HG02884 (cell line): ENCODE measurements at regions not wholly inside any gene's neighbourhood (a gene's known extent, or its start where the extent isn't known, plus 50 kb on each side); places are given as distances from the start of the nearest gene placed in this dataset.
"Not testable (repeated sequence)": the region's sequence is repeated elsewhere in the genome, so short reads cannot be mapped to it uniquely, and the experiment has no call there.

Experiments used
- ATAC-seq: cut with Tn5 transposase; IDR thresholded peaks from one replicate; pipeline ENCODE4 v1.9.1; 2021; ENCODE audit warnings: mild to moderate bottlenecking, moderate library complexity; ENCODE audit not compliant: unreplicated experiment

DNA sequence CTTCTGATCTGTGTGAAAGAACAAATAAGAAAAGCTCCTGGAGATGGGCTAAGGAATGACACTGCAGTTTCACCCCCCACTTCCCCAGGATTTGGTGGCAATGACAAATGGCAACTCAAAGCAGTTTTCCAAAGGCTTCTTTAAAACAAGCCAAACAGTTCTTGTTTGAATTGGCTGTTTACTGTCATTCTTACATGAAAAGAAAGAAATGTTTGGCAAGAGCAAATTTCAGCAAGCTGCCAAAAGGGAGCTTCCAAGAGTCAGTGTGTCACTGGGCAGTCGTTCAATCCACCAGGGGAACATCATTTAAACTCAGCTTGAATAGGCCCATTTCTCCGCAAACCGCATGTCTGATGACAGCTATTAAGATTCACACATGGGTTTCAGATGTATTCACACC is 119.0 kb upstream of the RHOBTB1 start:
- ATAC-seq, result no peak

DNA sequence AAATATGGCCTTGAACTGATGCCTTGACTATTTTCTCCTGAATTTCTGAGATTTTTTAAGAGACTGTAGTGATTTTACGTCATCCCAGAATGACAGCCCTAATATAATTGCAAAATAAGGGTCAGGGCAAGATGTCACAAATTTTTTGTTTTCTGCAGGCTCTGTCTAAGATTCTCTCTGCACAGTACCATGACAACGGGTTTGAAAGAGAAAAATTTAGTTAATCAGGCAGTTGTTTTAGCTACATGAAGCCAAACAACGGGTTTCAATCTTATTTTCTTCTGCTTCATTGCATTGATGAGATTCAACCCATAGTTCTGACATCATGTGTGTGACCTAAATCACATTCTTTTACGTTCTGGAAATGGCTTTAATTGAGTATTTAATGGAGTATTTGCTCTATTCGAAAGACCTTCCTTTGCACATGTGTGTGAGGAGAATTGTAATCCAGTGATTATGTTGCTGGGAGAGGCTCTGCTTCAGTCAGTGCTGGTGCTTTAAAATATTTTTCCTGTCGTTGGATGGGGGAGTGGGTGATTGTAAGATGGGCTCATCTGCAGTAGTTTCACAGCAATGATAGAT is 118.0 kb upstream of the RHOBTB1 start:
- no peak for ATAC-seq

DNA sequence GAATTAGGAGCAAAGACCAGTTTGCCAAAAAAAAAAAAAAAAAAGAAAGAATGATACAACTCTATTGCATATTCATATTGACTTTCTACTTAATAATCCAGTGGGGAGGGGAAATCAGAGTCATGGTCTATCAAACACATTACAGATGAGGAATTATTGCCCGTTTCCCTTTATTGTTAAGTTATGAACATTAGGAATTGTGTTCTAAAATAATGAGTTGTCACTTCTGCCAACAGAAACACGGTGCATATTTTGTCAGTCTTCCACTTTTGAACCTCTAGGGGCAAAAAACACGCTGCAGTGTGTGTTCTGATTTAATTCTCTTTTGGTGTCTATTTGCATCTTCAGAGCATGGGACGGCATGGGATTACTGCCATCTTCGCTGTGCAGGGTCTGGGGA is 115.7 kb upstream of the RHOBTB1 start:
- no peak for ATAC-seq

DNA sequence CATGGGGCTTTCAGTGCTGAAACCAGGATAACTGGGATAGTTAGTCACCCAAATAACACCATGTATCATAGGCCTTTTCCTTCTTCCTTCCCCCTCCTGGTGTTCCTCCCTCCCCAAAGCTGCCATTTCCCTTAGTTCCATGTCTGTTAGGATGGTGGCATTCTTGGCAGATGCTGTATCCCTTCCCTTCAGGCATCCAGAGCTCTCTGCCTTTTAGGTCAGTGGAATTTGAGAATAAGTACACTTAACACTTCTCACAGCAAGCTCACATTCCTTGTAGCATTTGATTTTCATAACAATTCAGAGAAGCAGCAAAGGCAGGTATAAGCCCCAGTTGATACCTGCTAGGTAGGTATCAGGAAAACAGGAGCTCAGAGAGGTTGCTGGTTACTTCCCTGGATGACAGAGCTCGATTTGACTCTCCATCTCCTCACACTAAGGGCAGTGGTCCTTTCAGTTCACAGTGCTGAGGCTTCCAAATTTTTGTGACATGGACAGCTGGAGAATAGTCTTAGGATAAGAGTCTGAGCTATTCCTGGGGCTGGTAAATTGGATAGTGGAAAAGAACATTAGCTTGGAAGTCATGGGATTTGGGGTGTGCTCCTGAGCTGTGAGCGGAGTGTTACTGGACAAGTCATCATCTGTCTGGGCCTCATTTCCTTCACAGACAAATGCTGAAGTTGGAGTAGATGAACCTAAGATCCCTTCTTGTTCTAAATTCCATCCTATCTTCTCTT is 108.7 kb upstream of the RHOBTB1 start:
- no peak for ATAC-seq

DNA sequence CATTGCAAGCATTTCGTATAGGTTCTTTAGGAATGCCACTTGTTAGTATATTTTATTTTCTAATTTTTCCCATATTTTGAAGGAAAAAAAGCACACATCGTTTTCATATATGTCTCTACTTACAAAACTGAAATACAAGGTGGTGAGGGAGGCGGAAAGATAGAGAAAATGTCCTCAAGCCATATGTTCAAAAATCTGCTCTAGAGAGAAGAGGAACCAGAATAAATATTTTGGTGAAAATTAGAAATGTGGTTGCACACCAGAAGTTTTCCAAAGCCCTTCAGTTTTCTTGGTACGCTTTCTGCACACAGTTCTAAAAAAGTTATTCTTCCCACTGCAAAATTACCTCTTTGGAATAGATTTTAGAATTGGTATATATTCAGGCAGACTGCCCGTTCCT is 107.4 kb upstream of the RHOBTB1 start:
- ATAC-seq, result no peak

DNA sequence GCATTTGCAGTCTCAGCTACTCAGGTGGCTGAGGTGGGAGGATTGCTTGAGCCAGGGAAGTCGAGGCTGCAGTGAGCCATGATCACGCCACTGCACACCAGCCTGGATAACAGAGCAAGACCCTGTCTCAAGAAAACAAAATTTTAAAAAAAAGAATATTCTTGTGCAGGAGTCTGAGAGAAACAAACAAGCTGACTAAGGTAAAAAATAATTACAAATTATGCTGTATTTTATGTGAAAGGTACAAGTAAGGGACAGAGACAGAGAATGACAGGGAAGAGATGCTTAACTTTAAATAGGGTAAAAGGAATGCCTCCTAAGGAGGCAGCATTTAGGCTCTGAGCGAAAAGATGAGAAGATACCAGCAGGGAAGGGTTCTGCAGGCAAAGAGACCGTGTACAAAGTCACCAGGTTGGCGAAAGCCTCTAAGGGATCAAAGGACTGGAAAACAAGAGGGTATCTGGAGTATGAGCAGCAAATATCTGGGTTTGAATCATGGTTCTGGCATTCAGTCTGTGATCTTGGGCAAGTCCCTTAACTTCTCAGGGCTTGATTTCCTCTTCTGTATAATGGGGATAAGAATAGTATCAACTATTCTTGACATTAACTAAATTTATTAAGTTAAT is 106.2 kb upstream of the RHOBTB1 start:
- no peak for ATAC-seq

DNA sequence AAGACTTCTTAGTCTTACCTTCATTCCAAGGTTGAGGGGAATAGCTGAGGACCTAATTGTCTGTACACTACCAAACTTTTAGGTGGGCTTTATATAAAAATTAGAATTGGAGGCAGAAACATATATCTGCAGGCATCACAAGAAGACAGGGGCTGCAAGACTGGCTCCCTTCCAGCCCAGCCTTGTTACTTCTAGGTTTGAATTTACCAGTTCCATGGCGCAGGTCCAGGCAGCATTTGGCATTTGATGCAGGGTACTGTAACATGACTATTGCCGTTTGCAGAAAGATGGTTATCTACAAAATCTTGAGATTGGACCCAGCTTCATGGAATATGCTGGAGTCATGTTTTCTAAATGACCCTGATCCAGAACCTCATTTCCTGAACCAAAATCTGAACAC is 105.4 kb upstream of the RHOBTB1 start:
- no peak for ATAC-seq

DNA sequence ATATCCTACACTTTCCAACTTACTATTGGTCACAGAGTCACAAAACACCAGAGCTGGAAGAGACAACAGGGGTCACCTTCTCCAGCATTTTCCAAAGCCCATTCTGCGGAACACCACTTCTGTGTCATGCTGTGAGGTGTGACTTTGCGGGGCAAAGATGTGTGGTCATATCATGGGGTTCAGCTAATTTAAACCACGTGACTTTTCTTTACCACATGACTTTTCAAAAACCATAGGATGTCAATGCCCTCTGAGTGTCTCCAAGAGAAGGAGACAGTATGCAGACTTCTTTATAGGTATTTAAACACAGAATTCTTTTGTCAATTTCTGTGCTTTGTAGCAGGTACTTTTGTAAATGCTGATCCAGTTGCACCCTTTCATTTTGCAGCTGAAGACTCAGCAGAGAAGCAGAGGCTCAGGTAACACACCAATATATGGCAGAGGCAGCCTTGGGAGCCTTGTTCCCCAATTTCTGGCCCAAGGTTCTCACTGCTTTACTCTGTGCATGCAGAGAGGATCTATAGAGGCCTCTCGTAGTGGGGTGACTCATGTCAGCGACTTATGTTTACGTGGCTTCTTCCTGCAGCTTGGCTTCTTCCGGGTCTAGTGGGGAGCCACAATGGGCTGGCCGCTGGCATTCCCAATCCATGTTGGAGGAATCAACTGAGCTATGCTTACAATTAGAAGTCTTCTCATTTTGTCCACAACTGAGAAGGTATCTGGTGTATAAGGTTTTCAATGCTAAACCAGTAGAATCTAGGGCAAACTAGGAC is 104.0 kb upstream of the RHOBTB1 start:
- no peak for ATAC-seq

DNA sequence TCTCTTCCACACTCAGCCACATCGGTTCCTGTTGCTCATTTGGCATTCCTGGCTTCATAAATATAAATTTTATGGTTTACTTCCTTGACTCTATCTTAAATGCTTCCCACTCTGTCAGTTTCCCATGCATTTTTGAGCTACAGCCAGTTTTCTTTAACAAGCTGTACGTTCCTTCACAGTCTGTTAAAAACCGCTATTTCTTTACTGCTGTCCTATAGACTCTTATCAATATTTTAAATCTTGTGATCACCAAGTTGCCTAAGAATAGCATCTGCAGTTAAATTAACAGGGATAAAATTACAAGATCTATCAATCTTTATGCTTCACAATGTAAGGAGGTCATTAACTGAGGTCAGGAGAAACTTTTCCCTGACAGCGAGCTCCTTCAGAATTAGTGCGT is 103.1 kb upstream of the RHOBTB1 start:
- ATAC-seq, result no peak

DNA sequence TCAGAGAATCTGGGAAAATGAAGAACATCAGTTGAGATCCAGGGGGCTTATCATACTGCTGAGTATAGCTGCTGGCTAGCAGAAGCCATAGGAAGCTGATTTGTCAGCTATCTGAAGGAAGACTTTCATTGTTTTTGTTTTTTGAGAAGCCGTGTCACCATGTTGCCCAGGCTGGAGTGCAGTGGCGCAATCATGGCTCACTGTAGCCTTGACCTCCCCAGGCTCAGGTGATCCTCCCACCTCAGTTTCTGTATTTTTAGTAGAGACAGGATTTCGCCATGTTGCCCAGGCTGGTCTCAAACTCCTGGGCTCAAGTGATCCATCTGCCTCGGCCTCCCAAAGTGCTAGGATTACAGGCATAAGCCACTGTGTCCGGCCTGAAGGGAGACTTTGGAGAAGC is 101.5 kb upstream of the RHOBTB1 start:
- ATAC-seq, result not testable (repeated sequence)

DNA sequence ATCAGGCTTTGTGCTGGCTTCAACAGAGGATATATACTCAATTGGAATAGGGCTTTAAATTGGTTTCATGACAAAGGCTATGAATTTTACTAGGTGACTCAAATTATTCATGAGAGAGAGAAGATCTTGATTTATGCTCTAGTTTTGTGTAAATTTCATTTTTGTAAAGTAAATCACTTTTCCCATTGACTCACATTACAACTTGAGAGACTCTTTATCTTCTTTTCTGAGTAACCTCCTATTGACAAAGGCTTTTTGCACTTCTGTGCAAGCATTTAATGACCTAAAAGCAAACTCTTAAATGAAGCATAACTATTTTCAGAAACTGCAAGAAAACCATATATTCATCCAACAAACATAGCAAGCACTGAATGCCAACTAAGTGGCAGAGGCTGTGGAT is 98.5 kb upstream of the RHOBTB1 start:
- ATAC-seq, result no peak

DNA sequence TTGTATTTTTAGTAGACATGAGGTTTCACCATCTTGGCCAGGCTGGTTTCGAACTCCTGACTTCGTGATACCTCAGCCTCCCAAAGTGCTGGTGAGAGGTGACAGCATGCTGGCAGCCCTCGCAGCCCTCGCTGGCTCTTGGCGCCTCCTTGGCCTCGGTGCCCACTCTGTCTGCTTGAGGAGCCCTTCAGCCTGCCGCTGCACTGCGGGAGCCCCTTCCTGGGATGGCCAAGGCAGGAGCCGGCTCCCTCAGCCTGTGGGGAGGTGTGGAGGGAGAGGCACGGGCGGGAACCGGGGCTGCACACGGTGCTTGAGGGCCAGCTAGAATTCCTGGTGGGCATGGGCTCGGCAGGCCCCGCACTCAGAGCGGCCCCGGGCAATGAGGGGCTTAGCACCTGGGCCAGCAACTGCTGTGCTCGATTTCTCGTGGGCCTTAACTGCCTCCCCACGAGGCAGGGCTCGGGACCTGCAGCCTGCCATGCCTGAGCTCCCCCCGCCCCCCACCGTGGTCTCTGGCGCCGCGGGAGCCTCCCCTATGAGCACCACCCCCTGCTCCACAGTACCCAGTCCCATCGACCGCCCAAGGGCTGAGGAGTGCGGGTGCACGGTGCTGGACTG is 96.5 kb upstream of the RHOBTB1 start:
- ATAC-seq, result no peak

DNA sequence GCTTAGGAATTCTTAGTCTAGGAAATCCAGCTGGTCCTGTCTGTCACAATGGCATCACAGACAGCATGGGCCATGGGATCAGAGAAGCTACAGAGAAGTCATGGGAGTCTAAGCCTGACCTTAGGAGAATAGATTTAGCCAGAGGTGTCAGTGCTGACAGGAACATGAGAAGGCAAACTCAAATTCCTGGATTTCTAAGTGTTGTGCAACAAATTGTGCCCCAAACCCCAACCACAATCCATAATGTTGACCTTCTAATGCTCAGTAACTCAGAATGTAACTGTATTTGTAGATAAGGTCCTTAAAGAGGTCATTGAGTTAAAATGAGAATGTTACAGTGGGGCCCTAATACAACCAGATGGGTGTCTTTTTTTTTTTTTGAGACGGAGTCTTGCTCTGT is 95.9 kb upstream of the RHOBTB1 start:
- no peak for ATAC-seq

DNA sequence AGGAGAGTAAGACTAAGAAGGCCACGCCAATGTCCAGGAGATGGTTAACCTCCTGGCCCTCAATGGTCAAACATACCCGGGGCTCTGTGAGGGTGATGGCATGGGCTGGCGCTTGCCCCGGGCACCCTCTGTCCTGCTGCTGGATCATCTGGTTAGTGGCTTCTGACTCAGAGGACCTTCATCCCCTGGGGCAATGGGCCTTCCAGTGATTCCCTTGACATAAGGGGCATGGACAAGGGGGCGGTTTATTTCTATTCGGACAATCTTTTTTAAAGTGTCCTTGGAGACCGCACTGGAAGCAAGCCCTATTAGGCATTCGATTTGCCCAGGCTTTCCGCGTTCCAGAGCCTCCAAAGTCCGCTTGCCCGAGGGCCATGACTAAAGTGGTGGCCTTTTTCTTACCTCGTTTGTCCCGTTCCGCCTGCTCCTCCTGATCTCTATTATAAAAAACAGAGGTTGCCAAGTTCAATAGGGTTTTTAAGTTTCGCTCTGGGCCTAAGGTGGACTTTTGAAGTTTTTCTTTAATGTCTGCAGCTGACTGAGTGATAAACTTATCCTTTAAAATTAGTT is 93.4 kb upstream of the RHOBTB1 start:
- not testable (repeated sequence) for ATAC-seq

DNA sequence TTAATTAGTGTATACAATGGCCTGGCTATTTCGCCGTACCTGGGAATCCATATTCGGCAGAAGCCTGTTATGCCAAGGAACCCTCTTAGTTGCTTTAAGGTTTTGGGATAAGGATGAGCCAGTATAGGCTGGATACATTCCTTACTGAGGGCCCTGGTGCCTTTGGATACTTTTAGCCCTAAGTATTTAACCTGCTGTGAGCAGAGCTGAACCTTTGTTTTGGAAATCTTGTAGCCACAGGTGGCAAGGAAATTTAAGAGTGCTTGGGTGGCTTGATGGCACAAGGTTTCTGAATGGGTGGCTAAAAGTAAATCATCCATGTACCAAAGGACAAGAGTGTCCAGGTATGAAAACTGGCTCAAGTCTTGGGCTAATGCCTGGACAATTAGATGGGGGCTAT is 92.2 kb upstream of the RHOBTB1 start:
- not testable (repeated sequence) for ATAC-seq

DNA sequence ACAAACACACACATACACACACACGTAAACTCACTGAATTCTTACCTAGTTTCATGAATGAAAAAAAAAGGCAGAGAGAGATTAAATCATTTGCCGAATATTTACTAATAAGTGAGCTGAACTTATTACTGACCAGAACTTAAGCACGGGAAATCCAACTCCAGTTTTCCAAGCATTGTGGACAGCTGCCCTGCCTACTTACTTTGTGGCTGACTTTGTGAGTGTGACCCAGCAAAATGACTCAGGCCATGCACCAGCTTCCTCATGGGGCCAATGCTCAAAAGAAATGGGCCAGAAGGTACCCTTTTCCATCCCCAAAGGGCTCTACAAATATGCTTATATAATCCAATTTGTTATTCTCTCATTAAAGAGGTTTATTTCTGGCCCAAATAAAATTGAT is 87.4 kb upstream of the RHOBTB1 start:
- ATAC-seq, result no peak

DNA sequence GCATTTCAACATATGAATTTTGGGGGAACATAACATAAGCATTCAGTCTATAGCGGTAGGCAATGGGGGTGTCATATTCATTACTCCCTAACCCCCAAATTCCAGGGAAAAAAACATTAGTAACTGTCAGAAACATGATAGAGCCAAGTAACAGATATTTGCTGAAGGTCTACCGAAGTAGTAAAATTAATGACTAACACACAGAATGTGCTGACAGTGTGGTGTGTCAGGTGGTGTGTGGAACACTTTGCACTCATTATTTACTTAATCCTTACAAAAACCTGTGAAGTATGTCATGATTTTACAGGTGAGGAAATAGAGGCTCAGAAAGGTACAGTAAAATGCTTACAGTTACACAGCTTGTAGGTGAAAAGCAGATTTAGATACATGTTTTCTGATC is 85.4 kb upstream of the RHOBTB1 start:
- no peak for ATAC-seq

DNA sequence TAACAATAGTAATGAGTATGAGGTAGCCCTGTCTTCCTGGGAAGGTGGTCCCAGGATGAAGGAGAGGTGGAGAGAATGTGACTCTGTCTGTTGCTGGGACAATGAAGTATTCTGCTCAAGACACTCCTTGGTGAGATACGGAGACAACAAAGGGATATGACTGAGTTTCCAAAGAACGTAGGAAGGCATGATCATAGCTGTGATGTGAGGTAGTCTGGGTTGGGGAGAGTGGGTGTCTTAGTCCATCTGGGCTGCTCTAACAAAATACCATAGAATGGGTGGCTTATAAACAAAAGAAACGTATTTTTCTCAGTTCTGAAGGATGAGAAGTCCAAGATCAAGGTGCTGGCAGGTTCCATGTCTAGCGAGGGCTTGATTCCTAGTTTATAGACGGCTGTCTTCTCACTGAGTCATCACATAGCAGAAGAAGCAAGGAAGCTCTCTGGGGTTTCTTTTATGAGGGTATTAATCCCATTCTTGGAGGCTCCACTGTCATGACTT is 84.9 kb upstream of the RHOBTB1 start:
- ATAC-seq, result no peak

DNA sequence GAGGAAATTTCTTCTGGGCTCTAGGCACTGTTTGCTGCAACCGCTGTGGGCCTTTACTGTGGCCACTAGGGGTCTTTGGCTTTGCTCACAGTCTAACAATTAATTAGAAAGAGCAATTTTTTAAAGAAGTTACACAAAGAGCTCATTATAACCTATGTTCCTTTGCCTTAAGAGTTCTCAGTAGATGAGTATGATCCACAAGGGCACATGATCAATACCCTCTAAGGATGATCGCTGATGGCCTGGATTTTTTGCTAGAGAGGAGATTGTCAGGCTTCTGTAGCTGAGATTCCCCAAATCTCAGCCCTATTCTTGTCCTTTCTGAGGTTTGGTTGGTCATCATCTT is 80.8 kb upstream of the RHOBTB1 start:
- ATAC-seq, result peak; percentile 50

DNA sequence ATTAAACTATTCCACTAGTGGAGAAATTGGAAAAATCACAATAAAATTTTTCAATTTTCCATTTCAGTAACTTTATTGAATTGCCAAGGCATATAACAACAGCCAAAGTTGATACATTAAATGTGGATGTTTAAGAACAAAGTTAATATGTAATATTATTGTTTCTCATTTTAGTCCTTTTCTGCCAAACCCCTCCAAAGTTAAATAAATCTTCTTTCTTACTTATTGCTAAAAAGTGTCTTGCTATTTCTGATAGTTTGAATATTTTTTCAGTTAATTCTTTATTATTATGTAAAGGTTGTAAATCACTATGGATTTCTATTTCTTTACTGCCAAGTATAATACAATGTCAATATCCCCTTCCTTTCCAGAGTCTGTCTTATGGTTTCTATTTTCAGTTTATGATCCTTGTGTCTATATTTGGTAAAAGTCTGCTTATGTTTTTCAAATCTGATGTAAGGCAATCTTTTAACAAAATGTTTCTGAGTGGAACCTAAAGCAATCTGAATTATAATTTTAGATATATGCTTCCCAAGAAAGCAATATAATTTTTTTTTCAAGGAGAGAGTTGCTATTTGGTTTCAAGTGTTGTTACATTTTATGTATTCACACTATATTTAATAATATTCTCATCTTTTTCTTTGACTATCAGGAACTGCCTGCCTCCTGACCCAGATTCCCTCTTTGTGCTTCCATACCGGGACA is 80.3 kb upstream of the RHOBTB1 start:
- no peak for ATAC-seq
